ENCODE measurements at regions not wholly inside any gene's neighbourhood (a gene's known extent, or its start where the extent isn't known, plus 50 kb on each side); places are given as distances from the start of the nearest gene placed in this dataset.

- no peak for TF ChIP-seq POLR2A (IDR thresholded peaks at IDR 0.05)
- no peak for TF ChIP-seq CTCF (IDR thresholded peaks at IDR 0.05)
Observed at GRCh38 chr3:87161417-87161816, 65.7 kb upstream of the CHMP2B start.

Data from thyroid gland (tissue), 4 donors.